ENCODE measurements at regions not wholly inside any gene's neighbourhood (a gene's known extent, or its start where the extent isn't known, plus 50 kb on each side); places are given as distances from the start of the nearest gene placed in this dataset.

DNA sequence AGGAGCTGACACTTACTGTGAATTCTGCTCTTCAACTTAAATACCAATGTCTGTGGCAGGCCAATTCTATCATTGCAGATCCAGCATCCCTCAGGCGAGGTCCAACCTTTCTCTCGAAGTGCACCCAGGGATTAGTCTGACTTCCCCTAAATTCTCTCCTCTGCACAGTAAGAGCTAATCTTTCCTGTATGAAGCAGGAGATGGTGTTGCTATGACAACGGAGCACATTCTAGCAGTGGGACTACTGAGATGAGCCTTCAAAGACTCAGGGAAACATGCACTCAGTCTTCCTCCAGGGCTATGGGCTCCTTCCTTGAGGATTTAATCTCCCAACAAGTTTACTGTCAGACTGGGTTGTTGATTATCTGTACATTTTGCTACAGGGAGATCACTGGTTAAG is 176.3 kb downstream of the NOL4 start:
- TF ChIP-seq, protein P1, sequence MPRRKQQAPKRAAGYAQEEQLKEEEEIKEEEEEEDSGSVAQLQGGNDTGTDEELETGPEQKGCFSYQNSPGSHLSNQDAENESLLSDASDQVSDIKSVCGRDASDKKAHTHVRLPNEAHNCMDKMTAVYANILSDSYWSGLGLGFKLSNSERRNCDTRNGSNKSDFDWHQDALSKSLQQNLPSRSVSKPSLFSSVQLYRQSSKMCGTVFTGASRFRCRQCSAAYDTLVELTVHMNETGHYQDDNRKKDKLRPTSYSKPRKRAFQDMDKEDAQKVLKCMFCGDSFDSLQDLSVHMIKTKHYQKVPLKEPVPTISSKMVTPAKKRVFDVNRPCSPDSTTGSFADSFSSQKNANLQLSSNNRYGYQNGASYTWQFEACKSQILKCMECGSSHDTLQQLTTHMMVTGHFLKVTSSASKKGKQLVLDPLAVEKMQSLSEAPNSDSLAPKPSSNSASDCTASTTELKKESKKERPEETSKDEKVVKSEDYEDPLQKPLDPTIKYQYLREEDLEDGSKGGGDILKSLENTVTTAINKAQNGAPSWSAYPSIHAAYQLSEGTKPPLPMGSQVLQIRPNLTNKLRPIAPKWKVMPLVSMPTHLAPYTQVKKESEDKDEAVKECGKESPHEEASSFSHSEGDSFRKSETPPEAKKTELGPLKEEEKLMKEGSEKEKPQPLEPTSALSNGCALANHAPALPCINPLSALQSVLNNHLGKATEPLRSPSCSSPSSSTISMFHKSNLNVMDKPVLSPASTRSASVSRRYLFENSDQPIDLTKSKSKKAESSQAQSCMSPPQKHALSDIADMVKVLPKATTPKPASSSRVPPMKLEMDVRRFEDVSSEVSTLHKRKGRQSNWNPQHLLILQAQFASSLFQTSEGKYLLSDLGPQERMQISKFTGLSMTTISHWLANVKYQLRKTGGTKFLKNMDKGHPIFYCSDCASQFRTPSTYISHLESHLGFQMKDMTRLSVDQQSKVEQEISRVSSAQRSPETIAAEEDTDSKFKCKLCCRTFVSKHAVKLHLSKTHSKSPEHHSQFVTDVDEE (CRISPR knock-in tag; IDR thresholded peaks at IDR 0.05) = no peak
- TF ChIP-seq, protein P2, sequence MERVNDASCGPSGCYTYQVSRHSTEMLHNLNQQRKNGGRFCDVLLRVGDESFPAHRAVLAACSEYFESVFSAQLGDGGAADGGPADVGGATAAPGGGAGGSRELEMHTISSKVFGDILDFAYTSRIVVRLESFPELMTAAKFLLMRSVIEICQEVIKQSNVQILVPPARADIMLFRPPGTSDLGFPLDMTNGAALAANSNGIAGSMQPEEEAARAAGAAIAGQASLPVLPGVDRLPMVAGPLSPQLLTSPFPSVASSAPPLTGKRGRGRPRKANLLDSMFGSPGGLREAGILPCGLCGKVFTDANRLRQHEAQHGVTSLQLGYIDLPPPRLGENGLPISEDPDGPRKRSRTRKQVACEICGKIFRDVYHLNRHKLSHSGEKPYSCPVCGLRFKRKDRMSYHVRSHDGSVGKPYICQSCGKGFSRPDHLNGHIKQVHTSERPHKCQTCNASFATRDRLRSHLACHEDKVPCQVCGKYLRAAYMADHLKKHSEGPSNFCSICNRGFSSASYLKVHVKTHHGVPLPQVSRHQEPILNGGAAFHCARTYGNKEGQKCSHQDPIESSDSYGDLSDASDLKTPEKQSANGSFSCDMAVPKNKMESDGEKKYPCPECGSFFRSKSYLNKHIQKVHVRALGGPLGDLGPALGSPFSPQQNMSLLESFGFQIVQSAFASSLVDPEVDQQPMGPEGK (CRISPR knock-in tag; IDR thresholded peaks at IDR 0.05; ENCODE audit: borderline replicate concordance) = no peak
- TF ChIP-seq ARNTL (CRISPR knock-in tag; IDR thresholded peaks at IDR 0.05; ENCODE audit: borderline replicate concordance, low read depth) = no peak
- no peak for TF ChIP-seq BACH2 (CRISPR knock-in tag; IDR thresholded peaks at IDR 0.05; ENCODE audit: borderline replicate concordance)
- no peak for TF ChIP-seq ZC3H10 (CRISPR knock-in tag; IDR thresholded peaks at IDR 0.05)

All from SK-N-SH treated with all-trans-retinoic acid at 6 μM for 48 hours (cell line).